H9 (cell line): ENCODE measurements at regions not wholly inside any gene's neighbourhood (a gene's known extent, or its start where the extent isn't known, plus 50 kb on each side); places are given as distances from the start of the nearest gene placed in this dataset.

Experiments used
- DNase-seq: peaks from one replicate; pipeline ENCODE4 v3.0.0-alpha.2; 2017
- H2AFZ ChIP-seq: one replicate; pipeline ENCODE4 v1.6.1; 2013; ENCODE audit warnings: mild to moderate bottlenecking, low read length, control low read depth, moderate library complexity
- H2AK5ac ChIP-seq: 2 replicates; pipeline ENCODE4 v1.6.1; 2013; ENCODE audit warnings: low read length, control low read depth, mixed read lengths; ENCODE audit not compliant: insufficient read length
- H2BK120ac ChIP-seq: one replicate; pipeline ENCODE4 v1.6.1; 2013; ENCODE audit warnings: low read depth, mild to moderate bottlenecking, low read length, control low read depth, inconsistent platforms; ENCODE audit not compliant: poor library complexity, severe bottlenecking
- H2BK12ac ChIP-seq: 2 replicates; pipeline ENCODE4 v1.6.1; 2013; ENCODE audit warnings: low read length, control low read depth, mixed read lengths, low read depth; ENCODE audit not compliant: insufficient read length
- H2BK15ac ChIP-seq: 2 replicates; pipeline ENCODE4 v1.6.1; 2013; ENCODE audit warnings: low read depth, low read length, control low read depth
- H2BK20ac ChIP-seq: one replicate; pipeline ENCODE4 v1.6.1; 2013; ENCODE audit warnings: low read depth, mild to moderate bottlenecking, low read length, control low read depth, inconsistent platforms; ENCODE audit not compliant: poor library complexity, severe bottlenecking
- H2BK5ac ChIP-seq: 2 replicates; pipeline ENCODE4 v1.6.1; 2013; ENCODE audit warnings: low read length, control low read depth, mixed read lengths; ENCODE audit not compliant: insufficient read length
- H3K14ac ChIP-seq: 2 replicates; pipeline ENCODE4 v1.6.1; 2013; ENCODE audit warnings: low read length, control low read depth; ENCODE audit not compliant: insufficient read depth
- H3K18ac ChIP-seq: 2 replicates; pipeline ENCODE4 v1.6.1; 2013; ENCODE audit warnings: low read depth, mild to moderate bottlenecking, mixed read lengths, low read length, control low read depth; ENCODE audit not compliant: insufficient read length
- H3K23ac ChIP-seq: 2 replicates; pipeline ENCODE4 v1.6.1; 2013; ENCODE audit warnings: low read length, control low read depth, mixed read lengths, low read depth; ENCODE audit not compliant: insufficient read length
- H3K23me2 ChIP-seq: 2 replicates; pipeline ENCODE4 v1.6.1; 2013; ENCODE audit warnings: low read depth, mild to moderate bottlenecking, mixed read lengths, low read length, control low read depth; ENCODE audit not compliant: insufficient read length, poor library complexity, severe bottlenecking
- H3K27ac ChIP-seq: 2 replicates; pipeline ENCODE4 v1.5.1; 2013; ENCODE audit warnings: low read length, control low read depth, mixed read lengths, low read depth; ENCODE audit not compliant: insufficient read length
- H3K27me3 ChIP-seq: 2 replicates; pipeline ENCODE4 v1.6.1; 2013; ENCODE audit warnings: low read length, control low read depth, inconsistent platforms; ENCODE audit not compliant: insufficient read depth
- H3K4ac ChIP-seq: 2 replicates; pipeline ENCODE4 v1.6.1; 2013; ENCODE audit warnings: low read depth, mild to moderate bottlenecking, control low read depth, inconsistent platforms, low read length, moderate library complexity
- H3K4me1 ChIP-seq: 2 replicates; pipeline ENCODE4 v1.6.1; 2013; ENCODE audit warnings: low read length, control low read depth, inconsistent platforms; ENCODE audit not compliant: insufficient read depth
- H3K4me2 ChIP-seq: 2 replicates; pipeline ENCODE4 v1.6.1; 2013; ENCODE audit warnings: low read length, control low read depth, mixed read lengths; ENCODE audit not compliant: insufficient read length, insufficient read depth
- H3K56ac ChIP-seq: 2 replicates; pipeline ENCODE4 v1.6.1; 2013; ENCODE audit warnings: low read depth, mild to moderate bottlenecking, mixed read lengths, low read length, control low read depth; ENCODE audit not compliant: insufficient read length
- H3K79me1 ChIP-seq: 2 replicates; pipeline ENCODE4 v1.6.1; 2013; ENCODE audit warnings: low read depth, mild to moderate bottlenecking, moderate library complexity, low read length, control low read depth, inconsistent platforms; ENCODE audit not compliant: insufficient read depth, poor library complexity, severe bottlenecking
- H3K79me2 ChIP-seq: 2 replicates; pipeline ENCODE4 v1.6.1; 2013; ENCODE audit warnings: low read length, control low read depth, inconsistent platforms; ENCODE audit not compliant: insufficient read depth
- H3K9ac ChIP-seq: 2 replicates; pipeline ENCODE4 v1.6.1; 2013; ENCODE audit warnings: low read length, control low read depth, mixed read lengths; ENCODE audit not compliant: insufficient read length; ENCODE audit errors: extremely low read depth
- H3K9me3 ChIP-seq: one replicate; pipeline ENCODE4 v1.6.1; 2013; ENCODE audit warnings: low read depth, low read length, inconsistent platforms; ENCODE audit not compliant: control insufficient read depth
- H3T11ph ChIP-seq: one replicate; pipeline ENCODE4 v1.6.1; 2013; ENCODE audit warnings: mild to moderate bottlenecking, low read length, control low read depth, inconsistent platforms
- H4K20me1 ChIP-seq: one replicate; pipeline ENCODE4 v1.6.1; 2013; ENCODE audit not compliant: control insufficient read depth, insufficient read length, insufficient read depth
- H4K5ac ChIP-seq: 2 replicates; pipeline ENCODE4 v1.6.1; 2013; ENCODE audit warnings: low read depth, mild to moderate bottlenecking, mixed read lengths, low read length, control low read depth; ENCODE audit not compliant: insufficient read length
- H4K8ac ChIP-seq: replicated peaks from 2 replicates; pipeline ENCODE4 v1.6.1; 2013; ENCODE audit warnings: low read length, control low read depth, mixed read lengths, low read depth; ENCODE audit not compliant: insufficient read length
- H4K91ac ChIP-seq: 2 replicates; pipeline ENCODE4 v1.6.1; 2013; ENCODE audit warnings: low read depth, mild to moderate bottlenecking, moderate library complexity, mixed read lengths, low read length, control low read depth; ENCODE audit not compliant: insufficient read length
- H3K27ac Mint-ChIP-seq, 3 experiments: 2 replicates in 2 of 3; 3 replicates in 1 of 3; pipeline ENCODE4 v1.8.0; 2020 to 2021; ENCODE audit warnings: mixed read lengths in 3 of 3, mild to moderate bottlenecking in 1 of 3, moderate library complexity in 1 of 3
- H3K27me3 Mint-ChIP-seq: 2 replicates; pipeline ENCODE4 v1.8.0; 2021; ENCODE audit warnings: low read depth, mild to moderate bottlenecking, moderate library complexity, mixed read lengths
- H3K36me3 Mint-ChIP-seq, 3 experiments: 2 replicates in 2 of 3; 3 replicates in 1 of 3; pipeline ENCODE4 v1.8.0; 2020 to 2021; ENCODE audit warnings: low read depth in 3 of 3, mixed read lengths in 3 of 3; ENCODE audit not compliant: insufficient read depth in 1 of 3
- H3K4me1 Mint-ChIP-seq, 2 experiments: 2 replicates each; pipeline ENCODE4 v1.8.0; 2020; ENCODE audit warnings: mixed read lengths in 2 of 2
- H3K4me3 Mint-ChIP-seq, 2 experiments: 2 replicates in 1 of 2; 3 replicates in 1 of 2; pipeline ENCODE4 v1.8.0; 2020 to 2021; ENCODE audit warnings: mild to moderate bottlenecking in 2 of 2, mixed read lengths in 2 of 2, moderate library complexity in 1 of 2
- H3K9me3 Mint-ChIP-seq, 2 experiments: 2 replicates in 1 of 2; 3 replicates in 1 of 2; pipeline ENCODE4 v1.8.0; 2020; ENCODE audit warnings: mild to moderate bottlenecking in 2 of 2, mixed read lengths in 2 of 2, moderate library complexity in 1 of 2
- CTCF ChIP-seq: fragments of 200-600 bp; sonication (generic); conservative IDR thresholded peaks from 3 replicates; pipeline ENCODE4 v1.8.0; 2021; ENCODE audit warnings: antibody characterized with exemption, mild to moderate bottlenecking
- WGBS: extraction: QIAGEN DNeasy Blood & Tissue Kit; methylation state at CpG from one replicate; pipeline ENCODE4 v1.1.7; 2013; ENCODE audit warnings: missing lambda C conversion rate, low lambda C conversion rate, mixed read lengths; ENCODE audit not compliant: insufficient read length; ENCODE audit errors: extremely low coverage; 5-methylcytosine and 5-hydroxymethylcytosine counted together

DNA sequence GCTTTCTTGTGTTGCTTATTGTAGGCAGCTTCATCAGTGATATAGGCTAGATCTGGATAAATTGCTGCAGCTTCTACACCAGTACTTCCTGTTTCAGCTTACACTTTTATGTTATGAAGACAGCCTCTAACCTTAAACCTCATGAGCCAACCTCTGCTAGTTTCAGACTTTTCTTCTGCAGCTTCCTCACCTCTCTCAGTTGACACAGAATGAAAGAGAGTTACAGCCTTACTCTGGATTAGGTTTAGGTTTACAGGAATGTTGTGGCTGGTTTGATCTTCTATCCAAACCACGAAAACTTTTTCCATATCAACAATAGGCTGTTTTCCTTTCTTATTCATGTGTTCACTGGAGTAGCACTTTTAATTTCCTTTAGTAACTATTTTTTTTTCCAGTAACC is 76.9 kb upstream of the RNPC3 start:
- WGBS = no CpG with 5 or more reads among the region's 1 CpG
- no peak overlapping the region for H2AFZ ChIP-seq

More for the DNA sequence above, 76.9 kb upstream of the RNPC3 start:
- Mint-ChIP-seq H3K4me1 (no peaks in the 10 kb centered on the region), H3K36me3 (no peaks in the 10 kb centered on the region), H3K27ac (no peak overlapping the region), H3K4me3 (no peak overlapping the region), H3K9me3 (no peaks in the 10 kb centered on the region), H3K27me3 (no peaks in the 10 kb centered on the region)
- H3K4ac ChIP-seq = no peak overlapping the region
- no peak overlapping the region for H4K8ac ChIP-seq
- no peak overlapping the region for H3K27ac ChIP-seq
- no peak overlapping the region for H2BK15ac ChIP-seq
- no peak overlapping the region for H3K4me2 ChIP-seq
- H4K91ac ChIP-seq = no peak overlapping the region
- no peak overlapping the region for H3T11ph ChIP-seq
- no peaks in the 10 kb centered on the region for H3K4me1 ChIP-seq
- H3K9ac ChIP-seq = no peak overlapping the region
- no peak overlapping the region for H3K56ac ChIP-seq
- H3K18ac ChIP-seq = no peak overlapping the region
- no peak overlapping the region for H3K23ac ChIP-seq
- H4K5ac ChIP-seq = no peak overlapping the region
- no peaks in the 10 kb centered on the region for H3K27me3 ChIP-seq
- no peak for DNase-seq
- no peak for TF ChIP-seq CTCF
- H2BK5ac ChIP-seq = no peak overlapping the region
- no peaks in the 10 kb centered on the region for H3K23me2 ChIP-seq
- no peaks in the 10 kb centered on the region for H3K79me1 ChIP-seq
- no peak overlapping the region for H2BK12ac ChIP-seq
- H2BK120ac ChIP-seq = no peak overlapping the region
- H3K9me3 ChIP-seq = no peaks in the 10 kb centered on the region
- H4K20me1 ChIP-seq = no peaks in the 10 kb centered on the region
- no peak overlapping the region for H3K14ac ChIP-seq
- H2AK5ac ChIP-seq = no peak overlapping the region
- H2BK20ac ChIP-seq = no peak overlapping the region
- no peaks in the 10 kb centered on the region for H3K79me2 ChIP-seq
